HG03354 (cell line): ENCODE measurements at regions not wholly inside any gene's neighbourhood (a gene's known extent, or its start where the extent isn't known, plus 50 kb on each side); places are given as distances from the start of the nearest gene placed in this dataset.
"Not testable (repeated sequence)": the region's sequence is repeated elsewhere in the genome, so short reads cannot be mapped to it uniquely, and the experiment has no call there.

Experiments
- ATAC-seq: cut with Tn5 transposase; IDR thresholded peaks from one replicate; pipeline ENCODE4 v1.9.1; 2021; ENCODE audit warnings: mild to moderate bottlenecking; ENCODE audit not compliant: unreplicated experiment, poor library complexity, severe bottlenecking

GRCh38 chr2:103353774-103354173, 591.9 kb downstream of the TMEM182 start:
- no peak for ATAC-seq

DNA sequence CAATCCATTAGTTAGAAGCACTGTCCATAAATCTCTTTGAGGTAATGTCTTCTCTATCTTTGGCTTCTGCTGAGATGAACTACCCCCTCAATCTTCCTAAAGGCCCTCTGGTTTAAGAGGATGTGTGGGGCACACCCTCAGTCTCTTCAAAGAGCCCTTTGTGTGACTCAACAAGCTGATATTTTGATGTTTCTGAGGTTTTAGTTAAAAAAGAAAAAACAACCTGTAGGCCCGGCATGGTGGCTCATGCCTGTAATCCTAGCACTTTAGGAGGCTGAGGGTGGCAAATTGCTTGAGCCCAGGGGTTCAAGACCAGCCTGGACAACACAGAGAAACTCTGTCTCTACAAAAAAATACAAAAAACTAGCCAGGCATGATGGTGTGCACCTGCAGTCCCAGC, 593.5 kb downstream of the TMEM182 start:
- no peak for ATAC-seq

DNA sequence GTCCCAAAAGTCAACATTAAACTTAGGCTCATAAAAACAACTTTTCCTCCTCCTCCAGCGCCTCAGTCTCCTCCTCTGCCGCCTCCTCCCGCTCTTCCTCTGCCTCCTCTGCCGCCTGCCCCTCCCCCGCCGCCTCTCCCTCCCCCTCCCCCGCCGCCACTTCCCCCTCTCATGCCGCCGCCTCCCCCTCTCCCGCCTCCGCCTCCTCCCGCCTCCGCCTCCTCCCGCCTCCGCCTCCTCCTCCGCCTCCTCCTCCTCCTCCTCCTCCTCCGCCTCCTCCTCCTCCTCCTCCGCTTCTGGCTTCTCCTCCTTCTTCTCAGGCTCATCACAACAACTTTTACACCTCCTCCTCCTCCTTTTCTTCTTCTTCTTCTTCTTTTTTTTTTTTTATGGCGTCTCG, 599.9 kb downstream of the TMEM182 start:
- no peak for ATAC-seq

DNA sequence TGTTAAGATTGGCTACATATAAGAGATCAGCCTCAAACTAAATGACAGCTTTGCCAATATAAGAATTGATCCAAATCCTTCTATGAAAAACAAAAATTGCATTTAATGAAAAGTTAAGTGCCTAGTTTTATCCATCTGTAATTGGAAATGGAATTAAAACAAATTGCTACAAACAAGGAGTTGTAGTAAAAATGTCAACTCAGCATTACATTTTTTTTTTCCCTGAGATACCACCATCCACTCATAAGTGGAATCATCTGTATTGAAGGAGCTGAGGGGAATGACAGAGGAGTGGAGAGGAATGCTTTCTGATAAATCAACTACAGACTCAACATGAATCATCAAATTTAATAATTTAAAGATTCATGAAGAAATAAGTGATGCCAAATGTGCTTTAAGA, 601.8 kb downstream of the TMEM182 start:
- ATAC-seq: no peak

DNA sequence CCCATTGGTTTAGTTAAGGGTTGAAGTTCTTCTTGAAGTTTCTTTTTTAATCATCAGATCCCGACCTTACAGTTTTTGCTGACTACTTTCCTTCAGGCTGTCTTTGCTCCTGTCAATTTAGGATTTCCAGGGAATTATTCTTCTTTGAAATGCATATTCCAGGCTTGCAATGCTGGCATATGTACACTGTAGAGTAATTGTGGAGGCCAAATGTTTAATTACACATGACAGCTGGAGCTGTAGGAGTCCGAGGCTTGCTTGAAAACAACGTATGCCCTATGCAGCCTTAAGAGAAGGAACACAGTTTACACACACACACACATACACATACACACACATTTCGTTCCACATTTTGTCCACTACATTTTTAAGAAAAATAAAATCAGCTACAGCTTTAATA, 602.3 kb downstream of the TMEM182 start:
- no peak for ATAC-seq

- no peak for ATAC-seq
Measured at GRCh38 chr2:103365071-103365470, 603.2 kb downstream of the TMEM182 start.

GRCh38 chr2:103367877-103368276, 606.0 kb downstream of the TMEM182 start:
- no peak for ATAC-seq

DNA sequence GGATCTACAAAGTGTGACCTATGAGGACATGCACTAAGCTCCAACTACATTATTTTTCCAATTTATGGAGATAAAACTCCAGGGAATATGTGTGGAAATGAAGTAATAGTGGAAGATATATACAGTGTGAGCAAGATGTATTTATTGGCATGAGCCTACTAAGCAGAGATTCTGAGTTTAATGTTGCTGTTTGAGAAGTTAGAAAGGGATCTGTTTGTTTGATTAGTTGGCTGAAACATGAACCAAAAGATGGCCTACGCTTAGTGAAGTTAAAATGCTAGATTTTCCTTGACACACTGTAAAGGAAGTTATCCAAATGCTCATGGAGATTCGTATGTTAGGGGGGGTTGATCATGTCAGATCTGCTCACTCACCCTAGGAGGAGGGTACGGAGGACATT, 621.7 kb downstream of the TMEM182 start:
- ATAC-seq: no peak

DNA sequence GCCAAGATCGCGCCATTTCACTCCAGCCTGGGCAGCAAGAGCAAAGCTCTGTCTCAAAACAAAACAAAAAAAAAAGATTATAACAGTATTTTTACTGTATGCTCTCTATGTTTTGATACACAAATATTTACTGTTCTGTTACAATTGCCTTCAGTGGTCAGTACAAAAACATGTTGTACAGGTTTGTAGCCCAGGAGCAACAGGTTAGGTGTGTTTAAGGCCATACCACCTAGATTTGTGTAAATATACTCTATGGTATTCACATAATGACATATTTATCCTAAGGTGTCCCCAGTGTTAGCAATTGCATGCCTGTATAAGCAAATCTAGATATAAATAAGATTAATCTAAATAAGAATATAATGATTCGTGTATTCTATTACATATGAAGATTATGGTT, 625.0 kb downstream of the TMEM182 start:
- ATAC-seq: no peak

GRCh38 chr2:103387888-103388287, 626.1 kb downstream of the TMEM182 start:
- no peak for ATAC-seq

- no peak for ATAC-seq
Measured at GRCh38 chr2:103396152-103396551, 634.3 kb downstream of the TMEM182 start.

GRCh38 chr2:103401621-103402020, 639.8 kb downstream of the TMEM182 start:
- ATAC-seq: no peak

- no peak for ATAC-seq
Measured at GRCh38 chr2:103402336-103402735, 640.5 kb downstream of the TMEM182 start.

DNA sequence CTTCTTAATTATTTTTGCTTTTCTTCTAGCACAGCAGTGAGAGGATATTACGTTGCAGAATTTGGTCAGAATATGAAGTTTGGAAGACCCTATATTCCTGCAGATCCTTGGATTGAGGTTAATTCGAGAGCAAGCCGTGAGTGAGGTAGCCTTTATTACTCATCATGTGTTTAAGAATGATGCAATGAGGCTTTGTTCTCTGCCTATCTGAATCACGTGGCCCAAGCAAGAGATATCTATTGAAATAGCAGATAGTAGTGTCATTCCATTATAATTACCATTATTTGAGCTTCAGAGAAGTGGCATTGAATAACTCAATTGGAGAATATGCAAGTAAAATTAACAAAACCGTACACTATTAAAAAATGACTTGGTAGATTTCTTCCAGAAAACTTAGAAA, 641.1 kb downstream of the TMEM182 start:
- no peak for ATAC-seq

- not testable (repeated sequence) for ATAC-seq
Measured at GRCh38 chr2:103403388-103403787, 641.6 kb downstream of the TMEM182 start.

DNA sequence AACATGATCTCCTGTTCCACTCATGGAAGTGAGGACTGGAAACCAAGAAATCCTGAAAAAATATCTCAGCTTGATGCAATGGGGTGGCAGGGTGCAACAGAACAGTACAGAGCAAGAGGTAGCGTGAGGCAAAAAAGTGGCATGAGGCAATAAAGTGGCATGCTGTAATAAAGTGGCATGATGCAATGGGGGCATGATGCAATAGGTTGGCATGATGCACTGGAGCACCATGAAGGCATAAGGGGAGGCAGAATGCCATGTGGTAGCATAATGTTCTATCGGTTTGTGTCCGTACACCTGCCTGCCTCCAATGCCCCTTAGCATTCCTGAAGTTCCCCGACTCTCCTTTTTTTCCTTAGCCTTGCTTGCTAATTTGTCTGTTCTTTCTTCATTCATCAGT, 648.4 kb downstream of the TMEM182 start:
- no peak for ATAC-seq

DNA sequence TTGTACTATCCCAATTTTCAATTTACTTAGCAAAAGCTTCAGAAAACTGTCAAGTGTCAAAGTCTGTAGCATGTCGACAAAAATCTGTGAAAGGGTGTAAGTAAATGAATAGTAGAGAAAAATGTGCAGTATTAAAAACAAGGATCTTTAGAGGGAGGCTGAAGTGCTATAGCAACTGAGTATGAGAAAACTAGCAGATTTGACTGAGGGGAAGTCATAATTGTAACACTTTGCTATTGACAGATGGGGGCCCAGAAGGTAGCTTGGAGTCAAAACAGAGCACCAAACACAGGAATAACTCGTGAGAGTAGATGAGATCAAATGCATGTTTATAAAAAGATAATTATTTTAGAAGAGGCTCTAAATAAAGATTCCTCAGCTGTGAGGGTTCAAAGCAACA, 657.7 kb downstream of the TMEM182 start:
- no peak for ATAC-seq

DNA sequence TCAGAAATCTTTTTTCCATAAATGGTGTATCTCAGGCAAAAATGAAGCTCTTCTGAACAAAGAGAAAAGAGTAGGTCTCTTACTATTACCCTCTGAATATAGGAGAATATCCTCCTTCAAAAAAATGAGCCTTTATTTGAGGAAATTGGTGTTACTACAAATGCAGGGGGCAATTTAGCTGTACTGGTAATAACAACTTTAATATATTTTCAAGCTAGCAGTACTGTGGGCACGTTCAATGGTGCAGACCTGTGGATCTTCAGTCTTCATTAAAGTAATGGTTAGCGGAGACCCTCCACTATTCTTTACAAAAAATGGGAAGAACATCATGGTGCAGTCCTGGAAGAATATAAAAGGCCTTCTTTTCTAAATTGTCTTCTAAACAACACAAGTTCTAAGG, 661.3 kb downstream of the TMEM182 start:
- ATAC-seq: no peak

DNA sequence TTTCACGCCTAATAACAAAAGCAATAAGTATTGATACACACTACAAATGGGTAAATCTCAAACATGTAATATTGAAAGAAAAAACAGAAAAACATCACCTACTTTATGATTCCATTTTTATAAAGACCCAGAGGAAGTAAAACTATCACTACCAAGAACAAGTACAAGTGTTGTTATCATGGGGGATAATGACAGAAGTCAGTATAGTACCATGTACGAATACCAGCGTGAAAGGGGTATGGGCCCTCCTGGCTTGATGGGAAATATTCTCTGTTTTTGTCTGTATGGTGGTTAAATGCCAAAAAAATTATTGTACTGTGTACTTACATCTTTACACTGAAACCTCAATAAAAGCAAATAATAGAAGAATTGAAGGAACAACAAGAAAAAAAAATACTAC, 665.7 kb downstream of the TMEM182 start:
- no peak for ATAC-seq

DNA sequence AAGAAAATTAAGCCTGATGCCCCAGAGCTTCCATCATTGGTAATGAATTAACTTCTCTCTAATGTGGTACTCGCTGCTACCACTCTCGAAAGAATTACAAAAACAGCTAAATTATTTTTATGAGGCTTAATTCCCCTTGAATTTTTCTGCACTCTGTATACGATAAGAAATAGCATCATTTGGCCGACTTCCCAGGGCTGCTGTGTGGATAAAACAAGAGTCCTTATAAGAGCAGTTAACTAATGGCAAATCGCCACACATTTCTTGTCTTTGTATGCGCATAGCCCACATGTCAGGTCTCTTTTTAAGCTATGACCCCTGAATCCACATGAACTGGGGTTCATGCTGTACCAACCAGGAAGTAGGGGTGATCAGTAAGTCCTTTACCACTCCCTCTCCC, 668.4 kb downstream of the TMEM182 start:
- no peak for ATAC-seq

DNA sequence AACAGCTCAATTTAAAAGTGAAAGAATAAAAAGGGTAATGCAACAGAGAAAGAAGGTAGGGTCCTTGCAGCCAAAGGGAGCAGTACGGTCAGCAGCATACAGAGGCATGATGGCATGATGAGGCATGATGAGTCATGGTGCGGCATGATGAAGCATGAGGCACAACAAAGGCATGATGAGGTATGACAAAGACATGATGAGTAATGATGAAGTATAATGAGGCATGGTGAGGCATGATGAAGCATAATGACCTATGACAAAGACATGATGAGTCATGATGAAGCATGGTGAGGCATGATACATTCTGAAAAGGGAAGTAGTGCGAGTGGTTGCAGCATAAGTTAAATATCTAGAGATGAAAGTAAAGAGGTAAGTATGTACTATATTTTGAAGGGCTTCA, 673.2 kb downstream of the TMEM182 start:
- ATAC-seq: no peak

GRCh38 chr2:103437161-103437560, 675.3 kb downstream of the TMEM182 start:
- ATAC-seq: no peak

GRCh38 chr2:103445347-103445746, 683.5 kb downstream of the TMEM182 start:
- no peak for ATAC-seq
